ENCODE measurements at regions not wholly inside any gene's neighbourhood (a gene's known extent, or its start where the extent isn't known, plus 50 kb on each side); places are given as distances from the start of the nearest gene placed in this dataset.

- no peaks in the 10 kb centered on the region for H3K9me3 ChIP-seq
- DNase-seq, result no peak
- no peaks in the 10 kb centered on the region for H3K27me3 ChIP-seq
- WGBS, 2 donors, result 68 to 73% methylated on average over 6 of the region's 6 CpGs
- H3K4me3 ChIP-seq, result no peak overlapping the region
- intact Hi-C loops (cut with DNase I; ENCODE audit: low total_unique reads), result no loop called here
- TF ChIP-seq POLR2A (IDR thresholded peaks at IDR 0.05), result no peak
- no peak for TF ChIP-seq CTCF (IDR thresholded peaks at IDR 0.05)
- H3K36me3 ChIP-seq (ENCODE audit: low read depth, missing control alignments), result no peaks in the 10 kb centered on the region
- no peak overlapping the region for H3K27ac ChIP-seq
- H3K4me1 ChIP-seq, result peaks cover 11% of the 10 kb centered on the region
Measured at GRCh38 chr20:19807946-19808330, 49.9 kb downstream of the RIN2 start.

- H3K9me3 ChIP-seq, result no peaks in the 10 kb centered on the region
- no peaks in the 10 kb centered on the region for H3K36me3 ChIP-seq (ENCODE audit: low read depth, missing control alignments)
- H3K4me1 ChIP-seq, result peaks cover 11% of the 10 kb centered on the region
- no peak for DNase-seq
- 96 to 98% methylated on average over 8 of the region's 8 CpGs for WGBS, 2 donors
- TF ChIP-seq POLR2A (IDR thresholded peaks at IDR 0.05), result no peak
- no peak for TF ChIP-seq CTCF (IDR thresholded peaks at IDR 0.05)
- no peak overlapping the region for H3K27ac ChIP-seq
- intact Hi-C loops (cut with DNase I; ENCODE audit: low total_unique reads), result no loop called here
- H3K27me3 ChIP-seq, result no peaks in the 10 kb centered on the region
- no peak overlapping the region for H3K4me3 ChIP-seq
Measured at GRCh38 chr20:19808498-19808897, 50.4 kb downstream of the RIN2 start.

GRCh38 chr20:19809505-19809904 is 51.4 kb downstream of the RIN2 start:
- intact Hi-C loops (cut with DNase I; ENCODE audit: low total_unique reads), result no loop called here
- 76 to 94% methylated on average over 9 of the region's 9 CpGs for WGBS, 2 donors
- no peak for TF ChIP-seq POLR2A (IDR thresholded peaks at IDR 0.05)
- TF ChIP-seq CTCF (IDR thresholded peaks at IDR 0.05), result no peak
- Histone ChIP-seq H3K27me3 (no peaks in the 10 kb centered on the region), H3K4me1 (peaks cover 11% of the 10 kb centered on the region), H3K9me3 (no peaks in the 10 kb centered on the region), H3K4me3 (no peak overlapping the region), H3K36me3 (ENCODE audit: low read depth, missing control alignments) (no peaks in the 10 kb centered on the region), H3K27ac (no peak overlapping the region)
- DNase-seq, result no peak

- intact Hi-C loops (cut with DNase I; ENCODE audit: low total_unique reads), result no loop called here
Measured at GRCh38 chr20:19811231-19811630, 53.2 kb downstream of the RIN2 start.

More at GRCh38 chr20:19811231-19811630, 53.2 kb downstream of the RIN2 start:
- Histone ChIP-seq H3K27me3 (no peaks in the 10 kb centered on the region), H3K4me1 (peaks cover 15% of the 10 kb centered on the region), H3K27ac (no peak overlapping the region), H3K36me3 (ENCODE audit: low read depth, missing control alignments) (no peaks in the 10 kb centered on the region), H3K9me3 (no peaks in the 10 kb centered on the region), H3K4me3 (no peak overlapping the region)
- no peak for DNase-seq
- no peak for TF ChIP-seq CTCF (IDR thresholded peaks at IDR 0.05)
- no peak for TF ChIP-seq POLR2A (IDR thresholded peaks at IDR 0.05)
- 86 to 95% methylated on average over 7 to 8 of the region's 8 CpGs for WGBS, 2 donors

Data from testis (tissue), 2 donors.